HepG2 (cell line): ENCODE measurements at regions not wholly inside any gene's neighbourhood (a gene's known extent, or its start where the extent isn't known, plus 50 kb on each side); places are given as distances from the start of the nearest gene placed in this dataset.

Experiments
- ATAC-seq: fragments of 200-7000 bp; cut with Tn5 transposase; 3 replicates; pipeline ENCODE4 v1.9.1; 2020; ENCODE audit warnings: mild to moderate bottlenecking, moderate library complexity
- BruUV-seq: library from RNA; stranded (reverse); fragments of 400-500 nt; replicated peaks from 2 replicates; lab custom pipeline; 2021; lab: Mats Ljungman, UMichigan
- CTCF ChIA-PET: fragments of 300-600 bp; formaldehyde crosslinking; extraction: SDS; loops from one replicate; lab custom pipeline; 2021; ENCODE audit warnings: low total read pairs, inconsistent platforms, low intra/inter-chr PET ratio; lab: Yijun Ruan, JAX
- POLR2A ChIA-PET: fragments of 350-600 bp; sonication (Branson Sonifier 250); formaldehyde crosslinking; loops from one replicate; lab custom pipeline; 2020; ENCODE audit warnings: antibody characterized with exemption, inconsistent platforms; lab: Yijun Ruan, JAX
- DNase-seq: peaks from one replicate; pipeline ENCODE4 v3.0.0-alpha.2; 2015; ENCODE audit warnings: low spot score
- FAIRE-seq: peaks from 3 replicates; lab custom pipeline; 2011; peaks lifted over from hg19 to GRCh38; lab: Jason Lieb, UNC
- H2AFZ ChIP-seq: one replicate; pipeline ENCODE4 v1.6.1; 2011; ENCODE audit warnings: low read length, inconsistent platforms
- H3K27ac ChIP-seq: fragments of 300-600 bp; 3 replicates; pipeline ENCODE4 v1.8.0; 2011; ENCODE audit warnings: mixed run types, mild to moderate bottlenecking, mixed read lengths, low read length, inconsistent platforms; ENCODE audit not compliant: insufficient read depth; ENCODE audit errors: extremely low read length
- H3K27me3 ChIP-seq, 2 experiments: fragments of 200-600 bp in 1 of 2; 2 replicates in 1 of 2; 3 replicates in 1 of 2; pipeline versions ENCODE4 v1.6.0 to v1.8.0; 2011; ENCODE audit warnings: low read length in 2 of 2, mild to moderate bottlenecking in 2 of 2, moderate library complexity in 2 of 2, inconsistent platforms in 1 of 2; ENCODE audit not compliant: insufficient read depth in 2 of 2, control insufficient read depth in 1 of 2
- H3K36me3 ChIP-seq, 2 experiments: fragments of 200-600 bp in 1 of 2; replicated peaks in 1 of 2; 2 replicates in 1 of 2; 3 replicates in 1 of 2; pipeline versions ENCODE4 v1.5.1 to v1.8.0; 2011; ENCODE audit warnings: low read length in 2 of 2, inconsistent platforms in 1 of 2; ENCODE audit not compliant: insufficient read depth in 2 of 2, control insufficient read depth in 1 of 2
- H3K4me1 ChIP-seq: 2 replicates; pipeline ENCODE4 v1.5.1; 2012; ENCODE audit warnings: low read length, inconsistent platforms; ENCODE audit not compliant: insufficient read depth
- H3K4me2 ChIP-seq: 2 replicates; pipeline ENCODE4 v1.6.0; 2011; ENCODE audit warnings: low read depth, low read length, inconsistent platforms
- H3K4me3 ChIP-seq, 3 experiments: fragments of 200-600 bp in 1 of 3; sonication (generic), shearing (Covaris generic) in 1 of 3; replicated peaks in 1 of 3; 2 replicates each; pipeline ENCODE4 v1.5.1; 2011 to 2016; ENCODE audit warnings: low read length in 3 of 3, inconsistent platforms in 2 of 3, low read depth in 2 of 3, mild to moderate bottlenecking in 2 of 3, control low read depth in 1 of 3, mixed read lengths in 1 of 3; ENCODE audit not compliant: insufficient read depth in 1 of 3
- H3K79me2 ChIP-seq: one replicate; pipeline ENCODE4 v1.6.1; 2011; ENCODE audit warnings: low read length, inconsistent platforms; ENCODE audit not compliant: insufficient read depth
- H3K9ac ChIP-seq: 2 replicates; pipeline ENCODE4 v1.6.0; 2011; ENCODE audit warnings: mild to moderate bottlenecking, low read depth, low read length, inconsistent platforms; ENCODE audit not compliant: insufficient read depth
- H3K9me3 ChIP-seq: 2 replicates; pipeline ENCODE4 v1.5.1; 2012; ENCODE audit warnings: mild to moderate bottlenecking, low read length
- H4K20me1 ChIP-seq: 2 replicates; pipeline ENCODE4 v1.6.0; 2011; ENCODE audit warnings: inconsistent platforms, mild to moderate bottlenecking, low read length, moderate library complexity; ENCODE audit not compliant: insufficient read depth
- CHD2 ChIP-seq: IDR thresholded peaks from 2 replicates; pipeline ENCODE4 v1.6.1; 2011; ENCODE audit warnings: low read depth, low read length, improper control_type of control experiment
- GRHL1 ChIP-seq: sonication (generic); formaldehyde crosslinking; conservative IDR thresholded peaks from 2 replicates; pipeline ENCODE4 v1.8.0; 2022; ENCODE audit warnings: missing genetic modification reagents
- HDAC6 ChIP-seq: fragments of 200-600 bp; sonication (generic); IDR thresholded peaks from 2 replicates; pipeline ENCODE4 v1.7.0; 2017; ENCODE audit warnings: mild to moderate bottlenecking, antibody characterized with exemption, low read length, low read depth
- HOXA3 ChIP-seq: sonication (generic); formaldehyde crosslinking; IDR thresholded peaks from 2 replicates; pipeline ENCODE4 v1.5.0; 2020; ENCODE audit warnings: missing genetic modification reagents
- NFE2 ChIP-seq: sonication (generic); formaldehyde crosslinking; IDR thresholded peaks from 2 replicates; pipeline ENCODE4 v1.4.0; 2020; ENCODE audit warnings: missing genetic modification reagents
- SATB2 ChIP-seq: sonication (generic); formaldehyde crosslinking; IDR thresholded peaks from 2 replicates; pipeline ENCODE4 v1.5.0; 2020; ENCODE audit warnings: missing genetic modification reagents
- TOE1 ChIP-seq: sonication (generic); formaldehyde crosslinking; IDR thresholded peaks from 2 replicates; pipeline ENCODE4 v1.4.0; 2020; ENCODE audit warnings: mild to moderate bottlenecking, missing genetic modification reagents
- ZBTB10 ChIP-seq: sonication (generic); formaldehyde crosslinking; IDR thresholded peaks from 2 replicates; pipeline ENCODE4 v1.4.0; 2020; ENCODE audit warnings: missing genetic modification reagents, borderline replicate concordance
- ZNF274 ChIP-seq: sonication (generic); formaldehyde crosslinking; IDR thresholded peaks from 2 replicates; pipeline ENCODE4 v1.5.1; 2020; ENCODE audit warnings: mild to moderate bottlenecking, missing genetic modification reagents
- WGBS: methylation state at CpG from one replicate; pipeline ENCODE4 v1.1.6; 2017; ENCODE audit warnings: low lambda C conversion rate; 5-methylcytosine and 5-hydroxymethylcytosine counted together
- in situ Hi-C: cut with HindIII; loops from 2 replicates; pipeline ENCODE4 v1.10.0; 2017; ENCODE audit warnings: low pct_unique_long_range_greater_than_20kb; ENCODE audit not compliant: extremely low pct_ligation_motif_present
- intact Hi-C: fragments of 100-400 bp; cut with micrococcal nuclease; formaldehyde crosslinking; loops from one replicate; pipeline ENCODE4 v1.10.0; 2022; ENCODE audit not compliant: unreplicated experiment

- no peak for TF ChIP-seq GRHL1 (CRISPR knock-in tag)
- no peak for TF ChIP-seq TOE1 (CRISPR knock-in tag)
- no peak for TF ChIP-seq SATB2 (CRISPR knock-in tag)
- no peak for TF ChIP-seq HOXA3 (CRISPR knock-in tag)
- no peak for TF ChIP-seq ZNF274
Observed at GRCh38 chr21:27250366-27250765, 283.5 kb upstream of the ADAMTS5 start (continued).

GRCh38 chr21:27248814-27249213, 281.9 kb upstream of the ADAMTS5 start:
- H3K9ac ChIP-seq: no peak overlapping the region
- intact Hi-C loops (no loop called here), in situ Hi-C loops (no loop called here)
- no peaks in the 10 kb centered on the region for H3K27me3 ChIP-seq
- no peaks in the 10 kb centered on the region for H3K36me3 ChIP-seq
- no TSS peak for BruUV-seq
- FAIRE-seq (no peak), ATAC-seq (no peak), DNase-seq (no peak)
- no peak overlapping the region for H3K27ac ChIP-seq
- H3K4me1 ChIP-seq: no peaks in the 10 kb centered on the region
- no peak overlapping the region for H2AFZ ChIP-seq
- H4K20me1 ChIP-seq: no peaks in the 10 kb centered on the region
- TF ChIP-seq NFE2 (CRISPR knock-in tag) (no peak), ZBTB10 (no peak), HDAC6 (no peak), CHD2 (no peak)
- no peak overlapping the region for H3K4me2 ChIP-seq
- H3K79me2 ChIP-seq: no peaks in the 10 kb centered on the region
- peaks cover 95% of the 10 kb centered on the region for H3K9me3 ChIP-seq
- ChIA-PET POLR2A (no interaction called here), CTCF (no interaction called here)
- no peak overlapping the region for H3K4me3 ChIP-seq
- 0% methylated on average over 1 of the region's 1 CpG for WGBS
